Sigmoid colon (tissue), 6 donors: ENCODE measurements at regions not wholly inside any gene's neighbourhood (a gene's known extent, or its start where the extent isn't known, plus 50 kb on each side); places are given as distances from the start of the nearest gene placed in this dataset.
A peak's percentile ranks its signal among the peaks of the same experiment; 100 is the strongest.

Experiments used
- DNase-seq: peaks from one replicate; pipeline ENCODE4 v3.0.0-alpha.2; 2019
- H3K27ac ChIP-seq, 4 donors: fragments of 200-600 bp; sonication (generic); one replicate each; pipeline ENCODE4 v1.5.1; 2016 to 2019; ENCODE audit warnings: mild to moderate bottlenecking in 1 of 4
- H3K27me3 ChIP-seq, 3 donors: fragments of 200-600 bp; sonication (generic); one replicate each; pipeline ENCODE4 v1.5.1; 2019; ENCODE audit warnings: mild to moderate bottlenecking in 1 of 3
- H3K36me3 ChIP-seq, 4 donors: fragments of 200-600 bp; sonication (generic); one replicate each; pipeline ENCODE4 v1.5.1; 2016 to 2019
- H3K4me1 ChIP-seq, 4 donors: fragments of 200-600 bp; sonication (generic); one replicate each; pipeline ENCODE4 v1.5.1; 2017 to 2019
- H3K4me3 ChIP-seq, 4 donors: fragments of 200-600 bp; sonication (generic); one replicate each; pipeline ENCODE4 v1.5.1; 2017 to 2019; ENCODE audit warnings: mild to moderate bottlenecking in 2 of 4, moderate library complexity in 1 of 4
- H3K9me3 ChIP-seq, 4 donors: fragments of 200-600 bp in 3 of 4; sonication (generic) in 3 of 4; one replicate each; pipeline versions ENCODE4 v1.5.1 to v1.6.1; 2013 to 2019
- EP300 ChIP-seq, 4 donors: sonication (generic); formaldehyde crosslinking; IDR thresholded peaks; one replicate each; pipeline ENCODE4 v1.6.1; 2017; ENCODE audit warnings: antibody characterized with exemption in 4 of 4
- POLR2A ChIP-seq, 2 donors: fragments of 450-650 bp; IDR thresholded peaks; one replicate each; pipeline ENCODE4 v1.6.1; 2016; ENCODE audit warnings: antibody characterized with exemption in 2 of 2, mild to moderate bottlenecking in 2 of 2, moderate library complexity in 2 of 2
- POLR2AphosphoS5 ChIP-seq, 4 donors: sonication (generic); formaldehyde crosslinking; IDR thresholded peaks; one replicate each; pipeline ENCODE4 v1.6.1; 2017; ENCODE audit warnings: antibody characterized with exemption in 4 of 4
- WGBS, 2 donors: extraction: QIAGEN DNeasy Blood & Tissue Kit; methylation state at CpG; one replicate each; pipeline ENCODE4 v1.1.7; 2013; 5-methylcytosine and 5-hydroxymethylcytosine counted together
- intact Hi-C: fragments of 100-400 bp; cut with DNase I; formaldehyde crosslinking; loops from one replicate; pipeline ENCODE4 v1.15.1; 2023
- TF ChIP-seq, protein P1 (sequence below), 4 experiments: fragments of 450-650 bp in 3 of 4; fragments of 200-600 bp in 1 of 4; IDR thresholded peaks; one replicate each; pipeline ENCODE4 v1.5.1; 2016 to 2019; ENCODE audit warnings: antibody characterized with exemption in 4 of 4, mild to moderate bottlenecking in 3 of 4, moderate library complexity in 2 of 4
- donor health status: healthy with polysubstance abuse.
- donor health status: healthy.

DNA sequence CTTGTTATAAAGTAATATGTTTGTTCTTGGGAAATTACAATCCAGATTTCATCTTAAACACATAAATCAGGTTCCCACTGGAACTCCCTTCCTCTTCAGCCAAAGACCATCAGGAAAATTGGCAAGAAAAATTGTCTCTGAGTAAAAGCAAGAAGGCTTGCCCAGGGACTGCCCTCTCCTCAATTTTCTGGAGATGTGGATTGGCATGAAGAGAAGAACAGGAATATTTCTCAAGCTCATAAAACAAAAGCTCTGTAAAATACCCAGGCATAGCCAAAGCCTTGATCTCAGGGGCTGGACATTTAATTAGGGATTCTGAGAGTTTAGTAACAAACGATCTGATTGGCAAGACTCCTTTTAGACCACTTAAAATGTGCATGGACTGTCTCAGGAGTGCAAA, 223.4 kb downstream of the ZNF608 start:
- DNase-seq: no peak
- no peaks in the 10 kb centered on the region for H3K9me3 ChIP-seq
- WGBS, 2 donors: 43 to 56% methylated on average over 1 of the region's 1 CpG
- no peaks in the 10 kb centered on the region for H3K36me3 ChIP-seq
- no peaks in the 10 kb centered on the region for H3K27me3 ChIP-seq
- intact Hi-C loops: no loop called here
- H3K27ac ChIP-seq: no peak overlapping the region
- H3K4me1 ChIP-seq: peaks cover 0 to 33% (median 25%) of the 10 kb centered on the region in 4 donors
- no peak overlapping the region for H3K4me3 ChIP-seq
- TF ChIP-seq POLR2AphosphoS5 (IDR thresholded peaks at IDR 0.05): no peak
- TF ChIP-seq, protein P1, sequence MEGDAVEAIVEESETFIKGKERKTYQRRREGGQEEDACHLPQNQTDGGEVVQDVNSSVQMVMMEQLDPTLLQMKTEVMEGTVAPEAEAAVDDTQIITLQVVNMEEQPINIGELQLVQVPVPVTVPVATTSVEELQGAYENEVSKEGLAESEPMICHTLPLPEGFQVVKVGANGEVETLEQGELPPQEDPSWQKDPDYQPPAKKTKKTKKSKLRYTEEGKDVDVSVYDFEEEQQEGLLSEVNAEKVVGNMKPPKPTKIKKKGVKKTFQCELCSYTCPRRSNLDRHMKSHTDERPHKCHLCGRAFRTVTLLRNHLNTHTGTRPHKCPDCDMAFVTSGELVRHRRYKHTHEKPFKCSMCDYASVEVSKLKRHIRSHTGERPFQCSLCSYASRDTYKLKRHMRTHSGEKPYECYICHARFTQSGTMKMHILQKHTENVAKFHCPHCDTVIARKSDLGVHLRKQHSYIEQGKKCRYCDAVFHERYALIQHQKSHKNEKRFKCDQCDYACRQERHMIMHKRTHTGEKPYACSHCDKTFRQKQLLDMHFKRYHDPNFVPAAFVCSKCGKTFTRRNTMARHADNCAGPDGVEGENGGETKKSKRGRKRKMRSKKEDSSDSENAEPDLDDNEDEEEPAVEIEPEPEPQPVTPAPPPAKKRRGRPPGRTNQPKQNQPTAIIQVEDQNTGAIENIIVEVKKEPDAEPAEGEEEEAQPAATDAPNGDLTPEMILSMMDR (IDR thresholded peaks at IDR 0.05): no peak
- no peak for TF ChIP-seq POLR2A (IDR thresholded peaks at IDR 0.05)
- TF ChIP-seq EP300 (IDR thresholded peaks at IDR 0.05): no peak

DNA sequence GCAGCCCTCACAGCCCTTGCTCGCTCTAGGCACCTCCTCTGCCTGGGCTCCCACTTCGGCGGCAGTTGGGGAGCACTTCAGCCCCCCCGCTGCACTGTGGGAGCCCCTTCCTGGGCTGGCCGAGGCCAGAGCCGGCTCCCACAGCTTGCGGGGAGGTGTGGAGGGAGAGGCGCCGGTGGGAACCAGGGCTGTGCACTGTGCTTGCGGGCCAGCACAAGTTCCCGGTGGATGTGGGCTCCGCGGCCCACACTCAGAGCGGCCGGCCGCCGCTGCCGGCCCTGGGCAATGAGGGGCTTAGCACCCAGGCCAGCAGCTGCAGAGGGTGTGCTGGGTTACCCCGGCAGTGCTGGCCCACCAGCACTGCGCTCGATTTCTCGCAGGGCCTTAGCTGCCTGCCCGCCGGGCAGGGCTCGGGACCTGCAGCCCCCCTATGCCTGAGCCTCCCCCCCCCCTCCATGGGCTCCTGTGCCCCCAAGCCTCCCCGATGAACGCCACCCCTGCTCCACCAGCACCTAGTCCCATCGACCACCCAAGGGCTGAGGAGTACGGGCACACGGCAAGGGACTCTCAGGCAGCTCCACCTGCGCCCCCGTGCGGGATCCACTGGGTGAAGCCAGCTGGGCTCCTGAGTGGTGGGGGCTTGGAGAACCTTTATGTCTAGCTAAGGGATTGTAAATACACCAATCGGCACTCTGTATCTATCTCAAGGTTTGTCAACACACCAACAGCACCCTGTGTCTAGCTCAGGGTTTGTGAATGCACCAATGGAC, 224.8 kb downstream of the ZNF608 start:
- no peaks in the 10 kb centered on the region for H3K36me3 ChIP-seq
- peaks cover 0 to 27% (median 15%) of the 10 kb centered on the region in 4 donors for H3K4me1 ChIP-seq
- TF ChIP-seq EP300 (IDR thresholded peaks at IDR 0.05) (no peak), POLR2A (IDR thresholded peaks at IDR 0.05) (no peak)
- TF ChIP-seq, protein P1 (IDR thresholded peaks at IDR 0.05): no peak
- H3K27ac ChIP-seq: no peak overlapping the region
- H3K9me3 ChIP-seq: no peaks in the 10 kb centered on the region
- no peak overlapping the region for H3K4me3 ChIP-seq
- WGBS, 2 donors: 82 to 89% methylated on average over 34 of the region's 34 CpGs
- H3K27me3 ChIP-seq: no peaks in the 10 kb centered on the region
- intact Hi-C loops: no loop called here
- DNase-seq: no peak

DNA sequence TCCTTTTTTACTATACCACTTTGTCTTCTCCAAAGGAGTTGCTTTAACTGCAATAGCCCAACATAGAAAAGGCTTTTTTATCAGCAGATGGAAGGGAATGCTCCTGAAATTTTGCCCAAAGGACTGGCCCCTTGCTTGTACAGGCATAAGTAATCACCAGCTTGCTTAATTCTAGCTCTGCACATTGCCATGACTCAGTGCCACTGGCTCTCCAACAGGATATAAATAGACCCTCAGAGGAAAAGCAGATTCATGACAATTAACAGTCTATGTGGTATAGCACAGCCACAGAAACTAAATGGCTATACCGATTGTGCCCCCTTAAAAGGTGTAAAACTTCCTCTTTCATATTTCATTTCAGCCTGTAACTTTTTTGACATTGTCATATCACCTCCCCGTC, 227.0 kb downstream of the ZNF608 start:
- peak overlapping the region in 1 of 4 donors; percentile 48 for H3K27ac ChIP-seq
- no peaks in the 10 kb centered on the region for H3K36me3 ChIP-seq
- H3K27me3 ChIP-seq: no peaks in the 10 kb centered on the region
- intact Hi-C loops: loop anchor here (5.0 kb wide), 1 partner anchor 228 kb away; the partner anchor contains the start of gene ZNF608
- H3K9me3 ChIP-seq: no peaks in the 10 kb centered on the region
- TF ChIP-seq, protein P1 (IDR thresholded peaks at IDR 0.05): no peak
- peak; percentile 10 to 72 (median 58) for TF ChIP-seq POLR2AphosphoS5 (IDR thresholded peaks at IDR 0.05)
- TF ChIP-seq EP300 (IDR thresholded peaks at IDR 0.05): no peak
- no peak for TF ChIP-seq POLR2A (IDR thresholded peaks at IDR 0.05)
- H3K4me3 ChIP-seq: no peak overlapping the region
- DNase-seq: no peak
- 30 to 40% methylated on average over 2 of the region's 2 CpGs for WGBS, 2 donors
- H3K4me1 ChIP-seq: peaks cover 0 to 40% (median 28%) of the 10 kb centered on the region in 4 donors

DNA sequence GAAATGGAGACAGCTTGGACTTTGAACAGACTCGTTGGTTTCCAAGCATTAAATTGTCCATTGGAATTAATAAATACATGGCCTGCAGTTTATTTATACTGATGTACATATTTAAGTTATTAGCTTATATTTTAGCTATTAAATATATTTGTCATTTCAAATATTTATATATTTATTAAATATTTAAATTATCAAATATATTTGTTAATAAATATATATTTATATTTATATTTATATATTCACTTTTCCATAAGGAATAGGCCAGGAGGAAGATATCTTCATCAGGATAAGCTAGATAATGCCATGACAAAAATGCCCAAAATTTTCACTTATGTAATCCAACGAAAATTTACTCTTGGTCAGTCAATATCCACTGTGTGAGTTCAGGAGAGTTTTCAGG, 229.9 kb downstream of the ZNF608 start:
- Histone ChIP-seq H3K9me3 (no peaks in the 10 kb centered on the region), H3K36me3 (no peaks in the 10 kb centered on the region), H3K4me3 (no peak overlapping the region), H3K27me3 (no peaks in the 10 kb centered on the region), H3K4me1 (peaks cover 0 to 37% (median 32%) of the 10 kb centered on the region in 4 donors), H3K27ac (no peak overlapping the region)
- TF ChIP-seq, protein P1 (IDR thresholded peaks at IDR 0.05): no peak
- TF ChIP-seq POLR2AphosphoS5 (IDR thresholded peaks at IDR 0.05) (no peak), EP300 (IDR thresholded peaks at IDR 0.05) (no peak), POLR2A (IDR thresholded peaks at IDR 0.05) (no peak)
- intact Hi-C loops: loop anchor here (5.0 kb wide), 1 partner anchor 231 kb away; the partner anchor contains the start of gene ZNF608
- WGBS, 2 donors: 79 to 83% methylated on average over 2 of the region's 2 CpGs
- DNase-seq: no peak
